ENCODE measurements at regions not wholly inside any gene's neighbourhood (a gene's known extent, or its start where the extent isn't known, plus 50 kb on each side); places are given as distances from the start of the nearest gene placed in this dataset.

- Mint-ChIP-seq H3K4me3 (no peak overlapping the region), H3K36me3 (no peaks in the 10 kb centered on the region), H3K4me1 (no peaks in the 10 kb centered on the region), H3K27ac (no peak overlapping the region), H3K9me3 (peaks cover 0 to 6% (median 1%) of the 10 kb centered on the region in 7 donors), H3K27me3 (ENCODE audit: low read depth in 3 of 3) (peaks cover 0 to 2% (median 1%) of the 10 kb centered on the region in 3 donors)
- WGBS (ENCODE audit: insufficient coverage): 92% methylated on average over 6 of the region's 7 CpGs
- Histone ChIP-seq H3K9me3 (replicated peaks in 1 of 2; ENCODE audit: control insufficient read depth in 1 of 2, insufficient read depth in 1 of 2, low read length in 2 of 2) (no peaks in the 10 kb centered on the region), H3K27me3 (ENCODE audit: control insufficient read depth in 2 of 2, insufficient read depth in 2 of 2, low read length in 2 of 2) (no peaks in the 10 kb centered on the region), H3K4me2 (replicated peaks; ENCODE audit: extremely low read depth, low read length, poor library complexity, severe bottlenecking) (no peak overlapping the region), H3K36me3 (replicated peaks in 1 of 2; ENCODE audit: control insufficient read depth in 1 of 2, insufficient read depth in 2 of 2, low read length in 2 of 2) (no peaks in the 10 kb centered on the region), H3K79me2 (ENCODE audit: insufficient read depth, low read length) (no peaks in the 10 kb centered on the region), H3K27ac (ENCODE audit: low read depth in 1 of 2, low read length in 2 of 2) (no peak overlapping the region), H3K4me3 (replicated peaks in 1 of 3; ENCODE audit: low read depth in 2 of 3, low read length in 3 of 3) (no peak overlapping the region), H3K9ac (ENCODE audit: insufficient read depth, low read length, poor library complexity, severe bottlenecking) (no peak overlapping the region), H2AFZ (ENCODE audit: insufficient read depth, low read depth, low read length, poor library complexity, severe bottlenecking) (no peak overlapping the region), H3K4me1 (ENCODE audit: control insufficient read depth in 1 of 2, insufficient read depth in 2 of 2, low read length in 2 of 2) (no peaks in the 10 kb centered on the region), H4K20me1 (ENCODE audit: insufficient read depth, low read length) (no peaks in the 10 kb centered on the region)
- DNase-seq: no peak
- TF ChIP-seq, protein P1, sequence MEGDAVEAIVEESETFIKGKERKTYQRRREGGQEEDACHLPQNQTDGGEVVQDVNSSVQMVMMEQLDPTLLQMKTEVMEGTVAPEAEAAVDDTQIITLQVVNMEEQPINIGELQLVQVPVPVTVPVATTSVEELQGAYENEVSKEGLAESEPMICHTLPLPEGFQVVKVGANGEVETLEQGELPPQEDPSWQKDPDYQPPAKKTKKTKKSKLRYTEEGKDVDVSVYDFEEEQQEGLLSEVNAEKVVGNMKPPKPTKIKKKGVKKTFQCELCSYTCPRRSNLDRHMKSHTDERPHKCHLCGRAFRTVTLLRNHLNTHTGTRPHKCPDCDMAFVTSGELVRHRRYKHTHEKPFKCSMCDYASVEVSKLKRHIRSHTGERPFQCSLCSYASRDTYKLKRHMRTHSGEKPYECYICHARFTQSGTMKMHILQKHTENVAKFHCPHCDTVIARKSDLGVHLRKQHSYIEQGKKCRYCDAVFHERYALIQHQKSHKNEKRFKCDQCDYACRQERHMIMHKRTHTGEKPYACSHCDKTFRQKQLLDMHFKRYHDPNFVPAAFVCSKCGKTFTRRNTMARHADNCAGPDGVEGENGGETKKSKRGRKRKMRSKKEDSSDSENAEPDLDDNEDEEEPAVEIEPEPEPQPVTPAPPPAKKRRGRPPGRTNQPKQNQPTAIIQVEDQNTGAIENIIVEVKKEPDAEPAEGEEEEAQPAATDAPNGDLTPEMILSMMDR (IDR thresholded peaks at IDR 0.05): no peak
- intact Hi-C loops (cut with micrococcal nuclease): no loop called here
These were observed 216.4 kb upstream of the DPP6 start for GRCh38 chr7:153835712-153836265.

DNA sequence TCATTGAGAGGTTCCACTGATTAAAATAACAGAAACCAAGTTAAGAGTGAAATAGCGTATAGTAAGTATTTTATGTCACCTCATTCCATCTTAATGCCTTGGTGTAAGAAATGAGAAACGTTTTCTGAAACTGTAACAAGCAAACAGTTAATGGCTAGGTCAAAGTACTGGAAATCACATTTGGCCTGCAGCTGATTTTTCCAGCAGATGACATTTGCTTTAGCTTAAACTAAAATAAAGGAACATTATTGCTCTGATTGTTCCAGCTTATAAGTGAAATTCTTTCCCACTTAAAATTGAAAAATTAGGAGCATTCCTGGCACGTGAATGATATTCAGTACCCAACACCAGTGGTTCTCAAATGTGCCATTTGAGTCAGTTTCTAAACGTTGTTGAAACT, 213.6 kb upstream of the DPP6 start:
- Histone ChIP-seq H3K9ac (ENCODE audit: insufficient read depth, low read length, poor library complexity, severe bottlenecking) (no peak overlapping the region), H3K27ac (ENCODE audit: low read depth in 1 of 2, low read length in 2 of 2) (no peak overlapping the region), H3K36me3 (replicated peaks in 1 of 2; ENCODE audit: control insufficient read depth in 1 of 2, insufficient read depth in 2 of 2, low read length in 2 of 2) (no peaks in the 10 kb centered on the region), H3K9me3 (replicated peaks in 1 of 2; ENCODE audit: control insufficient read depth in 1 of 2, insufficient read depth in 1 of 2, low read length in 2 of 2) (peaks cover 6% of the 10 kb centered on the region in 2 donors), H3K79me2 (ENCODE audit: insufficient read depth, low read length) (no peaks in the 10 kb centered on the region), H3K27me3 (ENCODE audit: control insufficient read depth in 2 of 2, insufficient read depth in 2 of 2, low read length in 2 of 2) (no peaks in the 10 kb centered on the region), H4K20me1 (ENCODE audit: insufficient read depth, low read length) (no peaks in the 10 kb centered on the region), H3K4me3 (replicated peaks in 1 of 3; ENCODE audit: low read depth in 2 of 3, low read length in 3 of 3) (no peak overlapping the region), H3K4me2 (replicated peaks; ENCODE audit: extremely low read depth, low read length, poor library complexity, severe bottlenecking) (no peak overlapping the region), H3K4me1 (ENCODE audit: control insufficient read depth in 1 of 2, insufficient read depth in 2 of 2, low read length in 2 of 2) (no peaks in the 10 kb centered on the region), H2AFZ (ENCODE audit: insufficient read depth, low read depth, low read length, poor library complexity, severe bottlenecking) (no peak overlapping the region)
- DNase-seq: no peak
- H3K36me3 Mint-ChIP-seq: no peaks in the 10 kb centered on the region
- peaks cover 0 to 1% (median 0%) of the 10 kb centered on the region in 3 donors for H3K27me3 Mint-ChIP-seq (ENCODE audit: low read depth in 3 of 3)
- intact Hi-C loops (cut with micrococcal nuclease): no loop called here
- WGBS (ENCODE audit: insufficient coverage): 79% methylated on average over 2 of the region's 4 CpGs
- no peak overlapping the region for H3K27ac Mint-ChIP-seq
- H3K4me3 Mint-ChIP-seq: no peak overlapping the region
- no peaks in the 10 kb centered on the region for H3K4me1 Mint-ChIP-seq
- TF ChIP-seq, protein P1 (IDR thresholded peaks at IDR 0.05): no peak
- peaks cover 0 to 10% (median 3%) of the 10 kb centered on the region in 7 donors for H3K9me3 Mint-ChIP-seq

Measured in CD14-positive monocyte (primary cell).